ENCODE measurements at regions not wholly inside any gene's neighbourhood (a gene's known extent, or its start where the extent isn't known, plus 50 kb on each side); places are given as distances from the start of the nearest gene placed in this dataset.

- TF ChIP-seq GATA2 (IDR thresholded peaks at IDR 0.05; ENCODE audit: low read depth, low read length) (no peak), GATA3 (IDR thresholded peaks at IDR 0.05; ENCODE audit: low read depth, low read length) (no peak)
Observed at GRCh38 chr4:100721077-100721476, 203.3 kb upstream of the EMCN start.

All from SH-SY5Y (cell line).